ENCODE measurements at regions not wholly inside any gene's neighbourhood (a gene's known extent, or its start where the extent isn't known, plus 50 kb on each side); places are given as distances from the start of the nearest gene placed in this dataset.

GRCh38 chr1:101420406-101420805, 183.6 kb downstream of the S1PR1 start:
- TF ChIP-seq POU6F1 (CRISPR knock-in tag; IDR thresholded peaks at IDR 0.05; ENCODE audit: borderline replicate concordance, low read depth) = no peak
- TF ChIP-seq CREB5 (CRISPR knock-in tag; IDR thresholded peaks at IDR 0.05; ENCODE audit: low read depth) = no peak
- no peak for TF ChIP-seq TOX (CRISPR knock-in tag; IDR thresholded peaks at IDR 0.05; ENCODE audit: borderline replicate concordance)
- TF ChIP-seq ZFP3 (CRISPR knock-in tag; IDR thresholded peaks at IDR 0.05) = no peak
- no peak for TF ChIP-seq BACH2 (CRISPR knock-in tag; IDR thresholded peaks at IDR 0.05; ENCODE audit: borderline replicate concordance)
- TF ChIP-seq, protein P1, sequence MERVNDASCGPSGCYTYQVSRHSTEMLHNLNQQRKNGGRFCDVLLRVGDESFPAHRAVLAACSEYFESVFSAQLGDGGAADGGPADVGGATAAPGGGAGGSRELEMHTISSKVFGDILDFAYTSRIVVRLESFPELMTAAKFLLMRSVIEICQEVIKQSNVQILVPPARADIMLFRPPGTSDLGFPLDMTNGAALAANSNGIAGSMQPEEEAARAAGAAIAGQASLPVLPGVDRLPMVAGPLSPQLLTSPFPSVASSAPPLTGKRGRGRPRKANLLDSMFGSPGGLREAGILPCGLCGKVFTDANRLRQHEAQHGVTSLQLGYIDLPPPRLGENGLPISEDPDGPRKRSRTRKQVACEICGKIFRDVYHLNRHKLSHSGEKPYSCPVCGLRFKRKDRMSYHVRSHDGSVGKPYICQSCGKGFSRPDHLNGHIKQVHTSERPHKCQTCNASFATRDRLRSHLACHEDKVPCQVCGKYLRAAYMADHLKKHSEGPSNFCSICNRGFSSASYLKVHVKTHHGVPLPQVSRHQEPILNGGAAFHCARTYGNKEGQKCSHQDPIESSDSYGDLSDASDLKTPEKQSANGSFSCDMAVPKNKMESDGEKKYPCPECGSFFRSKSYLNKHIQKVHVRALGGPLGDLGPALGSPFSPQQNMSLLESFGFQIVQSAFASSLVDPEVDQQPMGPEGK (CRISPR knock-in tag; IDR thresholded peaks at IDR 0.05; ENCODE audit: borderline replicate concordance) = no peak
- TF ChIP-seq ARNTL (CRISPR knock-in tag; IDR thresholded peaks at IDR 0.05; ENCODE audit: borderline replicate concordance, low read depth) = no peak
